ENCODE measurements at regions not wholly inside any gene's neighbourhood (a gene's known extent, or its start where the extent isn't known, plus 50 kb on each side); places are given as distances from the start of the nearest gene placed in this dataset.

GRCh38 chr2:175552902-175553301 is 371.4 kb upstream of the ATP5MC3 start:
- FAIRE-seq = no peak

- FAIRE-seq = no peak
Measured at GRCh38 chr2:175540421-175540820, 358.9 kb upstream of the ATP5MC3 start.

DNA sequence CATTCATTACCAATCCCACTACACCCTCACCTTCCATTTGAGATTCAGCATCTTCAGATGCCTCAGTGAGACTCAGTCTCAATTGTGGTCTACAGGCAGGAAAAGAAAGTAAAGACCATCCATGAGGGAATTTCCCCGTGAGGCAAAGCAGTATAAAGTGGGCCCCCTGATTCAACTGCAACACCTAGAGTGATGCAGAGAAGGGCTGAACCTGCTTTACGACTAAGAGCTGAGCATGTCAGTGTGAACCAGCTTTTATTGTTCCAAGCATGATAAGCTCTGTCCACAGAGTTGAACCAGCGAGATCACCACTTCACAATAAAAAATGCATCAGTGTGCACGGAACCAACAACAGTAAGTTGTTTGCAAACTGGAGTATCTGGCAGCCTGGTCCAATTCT is 357.6 kb upstream of the ATP5MC3 start:
- no peak for FAIRE-seq

DNA sequence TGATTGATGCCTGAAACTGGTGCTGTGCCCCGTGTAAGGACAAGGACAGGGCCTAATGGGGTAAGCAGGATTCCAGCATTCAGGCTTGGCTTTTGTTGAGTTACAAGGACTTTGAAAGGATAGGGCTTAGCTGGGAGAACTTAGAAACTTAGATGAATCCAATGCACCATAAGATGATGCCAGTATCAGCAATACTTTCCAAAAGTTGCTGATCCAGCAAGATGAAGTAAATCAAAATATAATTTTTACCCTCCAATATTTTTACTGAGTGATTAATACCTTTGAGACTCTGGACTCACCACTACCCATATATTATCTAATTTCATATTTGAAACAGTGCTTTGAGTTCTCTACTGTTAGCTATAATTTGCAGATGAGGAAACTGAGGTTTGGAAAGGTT is 354.5 kb upstream of the ATP5MC3 start:
- no peak for FAIRE-seq

DNA sequence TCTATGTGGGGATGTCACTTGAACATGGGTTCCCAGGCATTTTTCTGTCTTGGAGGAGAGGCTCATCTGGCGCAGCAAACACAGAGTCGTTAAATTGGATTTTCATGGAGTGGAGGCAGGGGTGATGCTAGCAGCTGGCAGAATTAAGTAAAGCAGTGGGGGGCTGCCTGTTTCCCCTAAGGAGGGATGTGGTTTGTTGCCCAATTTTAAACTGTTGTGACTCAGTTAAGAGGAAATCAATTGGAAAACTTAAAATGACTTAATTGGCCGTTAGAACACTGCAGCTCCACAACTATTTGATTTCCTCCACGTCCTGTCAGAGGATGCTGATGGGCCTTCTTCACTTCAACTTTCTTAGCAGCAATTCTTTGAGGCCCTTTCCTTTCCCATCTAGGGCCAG is 354.1 kb upstream of the ATP5MC3 start:
- FAIRE-seq = no peak

DNA sequence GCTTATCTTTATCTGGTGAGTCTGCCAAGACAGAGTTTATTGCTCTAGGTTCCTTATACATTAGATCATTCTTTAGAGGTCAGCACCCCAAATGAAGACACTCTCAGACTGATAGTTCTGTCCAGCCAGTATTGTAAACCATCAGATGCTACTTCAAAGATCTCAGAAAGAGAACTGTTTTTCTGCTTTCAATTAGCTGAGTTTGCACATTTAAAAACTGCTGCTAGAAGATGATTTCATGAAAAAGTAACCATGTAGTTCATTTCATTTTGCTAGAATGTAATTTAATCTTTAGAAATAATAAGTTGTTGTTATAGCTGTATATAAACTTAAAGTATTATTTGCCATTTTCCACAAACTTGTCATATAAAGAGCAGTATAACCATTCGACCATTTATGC is 344.5 kb upstream of the ATP5MC3 start:
- FAIRE-seq = no peak

DNA sequence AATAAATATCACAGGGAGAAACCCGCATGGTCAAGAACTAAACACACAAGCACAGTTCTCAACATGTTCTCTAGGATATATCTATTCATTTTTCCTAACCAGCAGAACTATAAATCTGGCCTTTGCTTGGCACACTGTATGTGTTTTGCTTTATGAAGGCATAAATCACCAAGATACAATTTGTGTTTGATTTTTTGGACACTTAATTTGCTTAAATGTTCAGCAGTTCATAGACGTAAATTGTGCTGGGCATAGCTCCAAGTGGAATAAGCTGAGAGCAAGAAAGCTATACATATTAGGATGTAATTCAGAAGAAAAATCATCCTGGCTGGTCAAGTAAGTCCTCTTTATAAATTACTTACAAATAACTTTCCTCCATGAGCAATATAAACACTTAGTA is 341.5 kb upstream of the ATP5MC3 start:
- FAIRE-seq = no peak

- no peak for FAIRE-seq
Measured at GRCh38 chr2:175518206-175518605, 336.7 kb upstream of the ATP5MC3 start.

GRCh38 chr2:175516555-175516954 is 335.0 kb upstream of the ATP5MC3 start:
- FAIRE-seq = no peak

- FAIRE-seq = no peak
Measured at GRCh38 chr2:175500255-175500654, 318.7 kb upstream of the ATP5MC3 start.

GRCh38 chr2:175490360-175490791 is 308.9 kb upstream of the ATP5MC3 start:
- no peak for FAIRE-seq

DNA sequence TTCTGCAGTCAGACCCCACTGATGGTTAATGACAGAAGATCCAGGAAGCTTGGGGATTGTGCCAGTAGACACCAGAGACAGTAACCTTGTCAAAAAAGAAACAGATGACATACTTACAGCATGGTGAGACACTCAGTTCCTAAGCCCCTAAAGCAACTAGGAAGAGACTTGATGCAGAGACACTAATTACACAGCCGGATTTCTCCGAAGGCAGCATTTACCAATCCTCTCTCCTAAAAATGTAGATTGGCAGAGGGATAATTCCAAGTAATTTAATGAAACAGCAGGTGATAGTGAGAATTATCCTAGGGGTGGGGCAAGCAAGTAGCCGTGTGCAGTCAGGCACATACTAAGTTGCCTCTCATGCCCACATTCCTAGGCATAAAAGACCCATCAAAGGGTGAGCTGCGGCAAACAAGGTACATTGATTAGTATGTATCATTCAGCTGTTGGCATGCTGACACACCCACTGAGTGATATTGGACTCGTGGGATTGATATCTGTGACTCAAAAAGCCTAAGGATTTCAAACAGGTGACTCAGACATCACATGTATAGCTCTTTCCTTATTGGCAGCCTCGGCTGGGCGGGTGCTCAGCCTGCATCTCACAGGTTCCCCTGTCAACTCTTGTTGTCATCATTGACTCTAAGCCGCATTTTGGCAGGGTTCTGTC is 296.7 kb upstream of the ATP5MC3 start:
- no peak for FAIRE-seq

DNA sequence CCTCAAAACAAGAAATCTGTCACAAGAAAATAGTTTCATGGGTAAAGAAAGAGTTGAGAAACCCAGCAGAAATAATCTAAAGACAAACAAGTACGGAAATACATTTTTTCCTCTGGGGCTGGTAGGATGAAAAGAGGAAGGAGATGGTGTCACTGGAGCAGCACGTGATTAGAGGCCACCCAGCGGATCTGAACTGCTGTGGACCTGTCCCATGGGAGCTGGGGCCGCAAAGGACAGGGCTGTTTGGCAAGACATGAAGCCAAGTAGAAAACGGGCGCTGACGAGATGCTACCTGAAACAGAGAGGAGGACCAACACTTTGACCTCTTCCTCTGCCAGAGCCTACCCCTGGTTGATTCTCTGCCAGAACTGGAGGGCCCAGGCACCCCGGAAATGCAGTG is 295.4 kb upstream of the ATP5MC3 start:
- no peak for FAIRE-seq

DNA sequence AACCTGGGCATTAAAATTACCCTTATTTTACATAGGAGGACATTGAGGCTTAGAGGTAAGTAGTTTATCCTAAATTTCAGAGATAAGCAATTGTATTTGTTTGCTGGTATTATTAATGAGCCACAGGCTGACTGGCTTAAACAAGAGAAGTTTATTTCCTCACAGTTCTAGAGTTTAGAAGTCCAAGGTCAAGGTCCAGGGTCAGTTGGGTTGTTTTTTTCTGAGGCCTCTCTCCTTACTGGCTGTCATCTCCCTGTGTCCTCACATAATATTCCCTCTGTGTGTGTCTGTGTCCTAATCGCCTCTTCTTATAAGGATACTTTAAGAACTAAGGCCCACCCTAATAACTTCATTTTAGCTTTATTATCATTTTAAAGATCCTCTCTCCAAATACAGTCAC is 294.9 kb upstream of the ATP5MC3 start:
- no peak for FAIRE-seq

DNA sequence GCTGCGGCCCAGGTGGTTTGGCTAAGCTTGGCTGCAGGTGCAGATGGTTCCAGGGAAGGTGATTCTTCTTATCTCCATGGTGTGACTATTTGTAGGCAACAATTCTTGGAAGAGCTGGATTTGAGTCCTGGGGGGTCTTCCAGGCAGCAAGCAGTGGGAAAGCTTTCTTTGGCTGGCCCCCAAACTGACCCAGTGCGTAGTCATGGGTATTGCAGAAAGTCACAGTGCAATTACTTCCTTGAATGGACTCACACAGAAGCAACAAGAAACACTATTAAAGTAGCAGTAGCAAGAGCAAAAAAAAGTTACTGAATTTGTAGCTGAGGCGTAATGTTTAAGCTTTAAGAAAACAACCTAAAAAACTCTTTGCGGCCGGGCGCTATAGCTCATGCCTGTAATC is 293.6 kb upstream of the ATP5MC3 start:
- FAIRE-seq = no peak

GRCh38 chr2:175468431-175469098 is 287.1 kb upstream of the ATP5MC3 start:
- no peak for FAIRE-seq

DNA sequence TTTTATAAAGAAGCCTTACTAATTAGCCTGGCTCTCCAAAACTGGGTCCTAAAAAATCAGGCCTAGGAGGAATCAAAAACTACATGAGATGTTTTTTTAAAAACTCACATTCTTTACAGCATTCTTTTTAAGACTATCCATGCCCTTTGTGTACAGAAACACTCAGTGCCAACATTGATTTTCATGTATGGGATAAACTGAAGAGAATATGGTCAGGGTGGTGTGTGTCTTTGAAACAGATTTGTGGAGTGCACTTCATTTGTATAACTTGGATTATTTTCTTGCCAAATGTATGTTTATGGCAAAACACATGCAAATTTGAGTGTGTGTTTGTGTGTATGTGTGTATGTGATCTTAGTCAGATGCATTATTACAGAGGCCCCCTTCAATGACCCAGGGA is 283.6 kb upstream of the ATP5MC3 start:
- FAIRE-seq = no peak

GRCh38 chr2:175464311-175464670 is 282.8 kb upstream of the ATP5MC3 start:
- FAIRE-seq = no peak

DNA sequence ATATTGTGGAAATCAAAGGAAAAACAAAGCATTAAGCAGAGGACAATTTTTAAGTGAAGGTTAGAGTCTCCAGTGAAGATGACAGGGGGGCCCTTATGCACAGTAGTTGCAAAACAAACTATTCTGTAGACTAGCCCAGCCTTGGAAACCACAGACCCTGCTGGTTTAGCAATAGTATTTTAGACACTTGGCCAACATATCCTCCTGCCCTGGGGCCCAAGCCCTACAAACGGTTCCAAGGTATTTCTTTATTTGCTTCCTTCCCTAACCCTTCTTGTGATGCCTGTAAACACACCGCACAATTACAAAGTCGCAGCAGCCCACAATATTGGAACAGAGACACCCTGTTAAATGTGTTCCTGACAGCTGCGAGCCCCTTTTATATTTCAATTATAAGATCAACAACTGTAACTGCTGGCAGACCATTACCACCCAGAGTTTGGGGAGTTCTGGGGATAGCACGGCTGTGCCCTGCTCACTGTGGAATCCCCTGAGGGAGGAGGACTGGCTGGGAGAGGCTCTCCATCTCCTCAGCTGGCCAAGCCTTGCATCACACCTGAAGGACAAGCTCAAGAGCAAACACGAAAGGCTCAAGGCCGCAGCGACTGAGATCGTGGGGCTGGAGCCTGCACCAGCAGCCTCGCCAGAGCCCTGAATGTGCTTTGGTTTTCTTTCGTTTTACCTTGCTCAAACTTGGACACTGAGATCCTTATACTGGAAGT is 282.2 kb upstream of the ATP5MC3 start:
- no peak for FAIRE-seq

GRCh38 chr2:175463169-175463568 is 281.7 kb upstream of the ATP5MC3 start:
- no peak for FAIRE-seq

DNA sequence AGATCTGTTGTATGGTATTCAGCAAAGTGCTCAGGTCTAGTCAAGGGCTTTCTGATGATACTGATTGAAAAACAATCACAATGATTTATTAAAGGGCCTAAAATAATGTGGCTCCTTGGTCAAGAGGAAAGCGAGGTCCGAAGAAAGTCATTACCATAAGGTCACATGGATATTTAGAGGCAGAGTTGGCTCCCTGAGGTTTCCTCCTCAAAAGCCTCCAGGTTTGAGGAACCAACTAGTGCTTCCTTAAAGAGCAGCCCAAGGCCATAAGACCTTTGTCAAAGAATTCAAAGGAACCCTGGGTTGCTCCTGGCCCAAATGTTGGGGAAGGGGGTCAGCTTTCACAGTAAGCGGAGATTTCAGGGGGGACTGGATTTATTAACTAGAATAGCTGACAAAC is 280.7 kb upstream of the ATP5MC3 start:
- FAIRE-seq = no peak

- no peak for FAIRE-seq
Measured at GRCh38 chr2:175461839-175462238, 280.3 kb upstream of the ATP5MC3 start.

DNA sequence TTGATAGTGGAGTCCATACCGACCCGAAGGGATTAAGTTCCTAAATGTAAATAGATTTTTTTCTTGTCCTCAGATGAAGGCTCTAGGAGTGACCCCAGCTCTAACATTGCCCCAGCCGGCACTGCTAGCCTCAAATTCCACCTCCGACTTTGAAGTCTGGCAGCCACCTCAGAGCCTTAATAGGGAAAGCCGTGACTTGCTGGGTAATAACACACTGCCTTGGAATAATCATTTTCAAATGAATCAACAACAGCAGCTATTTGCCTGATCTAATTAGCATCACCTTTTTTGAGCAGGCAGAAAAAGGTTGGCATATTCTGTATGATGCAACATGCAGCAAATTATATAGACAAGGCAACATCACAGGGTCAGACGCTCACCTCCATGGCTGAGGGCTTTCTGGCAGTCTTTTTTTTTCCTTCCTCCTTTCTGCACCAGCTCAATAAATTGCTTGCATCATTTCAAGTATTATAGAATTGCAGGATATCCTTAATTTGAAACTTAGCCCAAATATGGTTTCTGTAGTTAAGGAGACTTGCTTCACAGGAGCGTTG is 276.5 kb upstream of the ATP5MC3 start:
- FAIRE-seq = no peak

- no peak for FAIRE-seq
Measured at GRCh38 chr2:175454953-175455389, 273.5 kb upstream of the ATP5MC3 start.
